CD4-positive, alpha-beta memory T cell (primary cell): ENCODE measurements at regions not wholly inside any gene's neighbourhood (a gene's known extent, or its start where the extent isn't known, plus 50 kb on each side); places are given as distances from the start of the nearest gene placed in this dataset.

ENCODE experiments used
- CTCF ChIA-PET: fragments of 350-600 bp; sonication (Branson Sonifier 250); formaldehyde crosslinking; loops from one replicate; lab custom pipeline; 2021; ENCODE audit warnings: inconsistent platforms; ENCODE audit not compliant: partially characterized antibody; lab: Charles Lee
- POLR2A ChIA-PET: fragments of 350-600 bp; sonication (Branson Sonifier 250); formaldehyde crosslinking; loops from one replicate; lab custom pipeline; 2021; ENCODE audit not compliant: partially characterized antibody; lab: Charles Lee
- DNase-seq, 5 donors: peaks; one replicate each; pipeline versions ENCODE4 v3.0.0 to v3.0.0-alpha.2; 2020 to 2022; ENCODE audit warnings: mixed read lengths in 1 of 5
- H3K27ac ChIP-seq: one replicate; pipeline ENCODE4 v1.7.0; 2013; ENCODE audit warnings: low read depth, low read length
- H3K27me3 ChIP-seq: 2 replicates; pipeline ENCODE4 v1.7.0; 2013; ENCODE audit warnings: mild to moderate bottlenecking, low read length, moderate library complexity; ENCODE audit not compliant: insufficient read depth
- H3K36me3 ChIP-seq: 2 replicates; pipeline ENCODE4 v1.7.0; 2013; ENCODE audit warnings: mild to moderate bottlenecking, low read length, moderate library complexity; ENCODE audit not compliant: insufficient read depth
- H3K4me1 ChIP-seq: 2 replicates; pipeline ENCODE4 v1.7.0; 2013; ENCODE audit warnings: mild to moderate bottlenecking, low read length, moderate library complexity; ENCODE audit not compliant: insufficient read depth
- H3K4me3 ChIP-seq, 2 donors: one replicate each; pipeline ENCODE4 v1.7.0; 2013; ENCODE audit warnings: low read length in 2 of 2, mild to moderate bottlenecking in 1 of 2
- H3K9me3 ChIP-seq, 2 donors: one replicate each; pipeline ENCODE4 v1.7.0; 2013; ENCODE audit warnings: low read length in 2 of 2, control low read depth in 1 of 2; ENCODE audit not compliant: control insufficient read depth in 1 of 2
- H3K27ac Mint-ChIP-seq, 7 donors: one replicate each; pipeline ENCODE4 v1.8.0; 2020 to 2021; ENCODE audit warnings: mixed read lengths in 7 of 7, mild to moderate bottlenecking in 6 of 7, inconsistent platforms in 3 of 7, moderate library complexity in 3 of 7
- H3K27me3 Mint-ChIP-seq, 2 donors: one replicate each; pipeline ENCODE4 v1.8.0; 2020 to 2021; ENCODE audit warnings: mixed read lengths in 2 of 2
- H3K36me3 Mint-ChIP-seq, 2 donors: one replicate each; pipeline ENCODE4 v1.8.0; 2020 to 2021; ENCODE audit warnings: mixed read lengths in 2 of 2, inconsistent platforms in 1 of 2, mild to moderate bottlenecking in 1 of 2
- H3K4me1 Mint-ChIP-seq, 4 donors: one replicate each; pipeline ENCODE4 v1.8.0; 2020 to 2021; ENCODE audit warnings: mixed read lengths in 4 of 4, mild to moderate bottlenecking in 1 of 4
- H3K4me3 Mint-ChIP-seq, 8 donors: one replicate each; pipeline ENCODE4 v1.8.0; 2020 to 2021; ENCODE audit warnings: mixed read lengths in 8 of 8, mild to moderate bottlenecking in 7 of 8, moderate library complexity in 6 of 8, inconsistent platforms in 3 of 8
- H3K9me3 Mint-ChIP-seq, 8 donors: one replicate each; pipeline ENCODE4 v1.8.0; 2020 to 2021; ENCODE audit warnings: mixed read lengths in 8 of 8, mild to moderate bottlenecking in 5 of 8, inconsistent platforms in 3 of 8, moderate library complexity in 1 of 8
- intact Hi-C: fragments of 100-400 bp; cut with micrococcal nuclease; formaldehyde crosslinking; loops from one replicate; pipeline ENCODE4 v1.15.1; 2023

DNA sequence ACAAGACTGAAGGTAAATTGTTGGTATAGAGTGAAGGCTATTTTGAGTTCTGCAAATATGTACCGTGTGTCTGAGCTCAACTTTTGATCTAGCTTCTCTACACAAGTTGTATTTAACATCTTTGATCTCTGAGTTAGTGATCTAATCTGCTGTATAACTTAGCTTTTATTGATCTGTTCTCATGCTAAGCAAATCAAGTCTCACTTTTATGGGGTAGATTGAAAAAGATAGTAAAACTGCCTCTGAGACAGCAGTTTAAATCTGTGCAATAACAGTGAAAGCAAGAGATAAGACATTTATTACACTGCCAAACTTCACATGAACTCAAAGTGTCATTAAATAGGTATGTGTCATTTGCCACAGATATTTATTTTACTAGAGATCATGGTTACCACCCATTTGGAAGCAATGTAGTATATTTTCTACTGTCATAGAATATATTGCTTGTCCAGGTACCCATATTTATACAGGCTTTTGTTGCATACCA lies 477.3 kb downstream of the ISL1 start:
- H3K27ac ChIP-seq = no peak overlapping the region
- no peaks in the 10 kb centered on the region for H3K9me3 ChIP-seq
- H3K36me3 Mint-ChIP-seq = no peaks in the 10 kb centered on the region
- H3K4me3 ChIP-seq = no peak overlapping the region
- DNase-seq = no peak
- no peaks in the 10 kb centered on the region for H3K27me3 Mint-ChIP-seq
- intact Hi-C loops = no loop called here
- no peaks in the 10 kb centered on the region for H3K4me1 ChIP-seq
- peaks cover 0 to 5% (median 3%) of the 10 kb centered on the region in 8 donors for H3K9me3 Mint-ChIP-seq
- ChIA-PET POLR2A (no interaction called here), CTCF (no interaction called here)
- H3K4me3 Mint-ChIP-seq = no peak overlapping the region
- H3K27ac Mint-ChIP-seq = no peak overlapping the region
- no peaks in the 10 kb centered on the region for H3K36me3 ChIP-seq
- no peaks in the 10 kb centered on the region for H3K4me1 Mint-ChIP-seq
- H3K27me3 ChIP-seq = no peaks in the 10 kb centered on the region

GRCh38 chr5:51872144-51872543 lies 488.9 kb downstream of the ISL1 start:
- DNase-seq = no peak
- Histone ChIP-seq H3K4me1 (no peaks in the 10 kb centered on the region), H3K27me3 (no peaks in the 10 kb centered on the region), H3K4me3 (no peak overlapping the region), H3K9me3 (no peaks in the 10 kb centered on the region), H3K36me3 (no peaks in the 10 kb centered on the region), H3K27ac (no peak overlapping the region)
- Mint-ChIP-seq H3K27ac (no peak overlapping the region), H3K4me3 (no peak overlapping the region), H3K4me1 (no peaks in the 10 kb centered on the region), H3K27me3 (no peaks in the 10 kb centered on the region), H3K36me3 (peaks cover 0 to 6% of the 10 kb centered on the region in 2 donors), H3K9me3 (peaks cover 5 to 30% (median 16%) of the 10 kb centered on the region in 8 donors)
- POLR2A ChIA-PET = no interaction called here
- intact Hi-C loops = no loop called here
- CTCF ChIA-PET = no interaction called here

DNA sequence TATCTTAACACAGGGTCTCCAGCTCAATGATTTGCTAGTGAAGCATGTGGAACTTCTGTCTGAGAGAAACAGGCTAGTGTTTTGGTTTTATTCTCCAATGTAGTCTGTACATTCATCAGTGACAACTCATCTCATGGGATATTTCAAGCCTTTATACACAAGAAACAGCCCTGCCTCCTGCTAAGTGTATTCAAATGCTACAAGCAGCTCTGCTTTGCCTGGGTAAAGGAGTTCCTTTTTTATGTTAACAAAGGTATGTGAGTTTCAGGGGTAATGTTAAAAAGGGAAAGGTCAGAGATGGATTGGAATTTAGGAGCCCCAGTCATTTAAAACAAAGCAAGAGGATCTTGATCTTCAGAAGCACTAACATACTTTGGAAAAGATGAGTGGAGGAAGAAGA lies 498.7 kb downstream of the ISL1 start:
- no peaks in the 10 kb centered on the region for H3K4me1 ChIP-seq
- no peaks in the 10 kb centered on the region for H3K27me3 Mint-ChIP-seq
- no peaks in the 10 kb centered on the region for H3K4me1 Mint-ChIP-seq
- CTCF ChIA-PET = no interaction called here
- H3K27me3 ChIP-seq = no peaks in the 10 kb centered on the region
- H3K4me3 ChIP-seq = no peak overlapping the region
- H3K27ac ChIP-seq = no peak overlapping the region
- intact Hi-C loops = no loop called here
- no peak overlapping the region for H3K4me3 Mint-ChIP-seq
- H3K27ac Mint-ChIP-seq = no peak overlapping the region
- POLR2A ChIA-PET = no interaction called here
- no peaks in the 10 kb centered on the region for H3K36me3 ChIP-seq
- peaks cover 0 to 9% (median 1%) of the 10 kb centered on the region in 8 donors for H3K9me3 Mint-ChIP-seq
- H3K9me3 ChIP-seq = no peaks in the 10 kb centered on the region
- DNase-seq = no peak
- no peaks in the 10 kb centered on the region for H3K36me3 Mint-ChIP-seq

GRCh38 chr5:51882647-51883046 lies 499.4 kb downstream of the ISL1 start:
- Histone ChIP-seq H3K9me3 (no peaks in the 10 kb centered on the region), H3K27me3 (no peaks in the 10 kb centered on the region), H3K27ac (no peak overlapping the region), H3K4me3 (no peak overlapping the region), H3K4me1 (no peaks in the 10 kb centered on the region), H3K36me3 (no peaks in the 10 kb centered on the region)
- intact Hi-C loops = no loop called here
- Mint-ChIP-seq H3K27me3 (no peaks in the 10 kb centered on the region), H3K4me1 (no peaks in the 10 kb centered on the region), H3K36me3 (no peaks in the 10 kb centered on the region), H3K27ac (no peak overlapping the region), H3K4me3 (no peak overlapping the region), H3K9me3 (peaks cover 0 to 4% (median 0%) of the 10 kb centered on the region in 8 donors)
- ChIA-PET CTCF (no interaction called here), POLR2A (no interaction called here)
- no peak for DNase-seq

GRCh38 chr5:51889703-51890102 lies 506.5 kb downstream of the ISL1 start:
- Histone ChIP-seq H3K36me3 (no peaks in the 10 kb centered on the region), H3K4me1 (no peaks in the 10 kb centered on the region), H3K27me3 (no peaks in the 10 kb centered on the region), H3K27ac (no peak overlapping the region), H3K4me3 (no peak overlapping the region), H3K9me3 (no peaks in the 10 kb centered on the region)
- Mint-ChIP-seq H3K4me1 (no peaks in the 10 kb centered on the region), H3K4me3 (no peak overlapping the region), H3K36me3 (no peaks in the 10 kb centered on the region), H3K27me3 (no peaks in the 10 kb centered on the region), H3K27ac (no peak overlapping the region), H3K9me3 (peaks cover 0 to 8% (median 5%) of the 10 kb centered on the region in 8 donors)
- no peak for DNase-seq
- ChIA-PET CTCF (no interaction called here), POLR2A (interaction anchor here (0.8 kb wide), 1 partner anchor 271 kb away, joined by 3 read pairs; no protein-coding TSS in a partner anchor)
- intact Hi-C loops = no loop called here

GRCh38 chr5:51890435-51891116 lies 507.3 kb downstream of the ISL1 start:
- no peaks in the 10 kb centered on the region for H3K9me3 ChIP-seq

DNA sequence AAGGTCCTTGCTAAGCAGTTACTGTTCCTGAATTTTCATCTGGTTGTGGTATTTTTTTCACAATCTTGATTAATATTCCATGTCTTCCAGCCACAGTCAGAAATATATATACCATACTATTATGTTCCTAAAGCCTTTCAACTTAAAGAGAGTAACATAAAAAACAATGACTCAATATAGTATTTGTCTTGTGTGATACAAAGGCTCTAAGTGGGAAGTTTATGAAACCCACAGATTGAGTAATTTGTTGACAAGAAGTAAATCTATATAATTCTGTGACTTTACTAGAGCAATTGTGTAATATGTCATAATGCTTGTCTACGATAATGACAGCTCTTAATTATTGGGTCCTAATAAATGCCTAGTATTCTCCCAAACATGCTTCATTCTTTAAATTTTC lies 509.4 kb downstream of the ISL1 start:
- Histone ChIP-seq H3K4me1 (no peaks in the 10 kb centered on the region), H3K9me3 (no peaks in the 10 kb centered on the region), H3K36me3 (no peaks in the 10 kb centered on the region), H3K27me3 (no peaks in the 10 kb centered on the region), H3K27ac (no peak overlapping the region), H3K4me3 (no peak overlapping the region)
- no peak overlapping the region for H3K27ac Mint-ChIP-seq
- H3K36me3 Mint-ChIP-seq = no peaks in the 10 kb centered on the region
- no peaks in the 10 kb centered on the region for H3K27me3 Mint-ChIP-seq
- H3K4me1 Mint-ChIP-seq = no peaks in the 10 kb centered on the region
- CTCF ChIA-PET = no interaction called here
- DNase-seq = no peak
- POLR2A ChIA-PET = no interaction called here
- intact Hi-C loops = no loop called here
- peaks cover 2 to 8% (median 5%) of the 10 kb centered on the region in 8 donors for H3K9me3 Mint-ChIP-seq
- no peak overlapping the region for H3K4me3 Mint-ChIP-seq

More at GRCh38 chr5:51890435-51891116, 507.3 kb downstream of the ISL1 start:
- DNase-seq = no peak
- intact Hi-C loops = no loop called here
- no peaks in the 10 kb centered on the region for H3K27me3 Mint-ChIP-seq
- ChIA-PET POLR2A (interaction anchor here (0.8 kb wide), 1 partner anchor 270 kb away, joined by 3 read pairs; no protein-coding TSS in a partner anchor), CTCF (no interaction called here)
- H3K4me1 ChIP-seq = no peaks in the 10 kb centered on the region
- no peaks in the 10 kb centered on the region for H3K4me1 Mint-ChIP-seq
- peaks cover 0 to 8% (median 5%) of the 10 kb centered on the region in 8 donors for H3K9me3 Mint-ChIP-seq
- H3K4me3 Mint-ChIP-seq = no peak overlapping the region
- H3K36me3 ChIP-seq = no peaks in the 10 kb centered on the region
- H3K27ac Mint-ChIP-seq = no peak overlapping the region
- no peaks in the 10 kb centered on the region for H3K36me3 Mint-ChIP-seq
- no peak overlapping the region for H3K27ac ChIP-seq
- H3K4me3 ChIP-seq = no peak overlapping the region
- no peaks in the 10 kb centered on the region for H3K27me3 ChIP-seq
